Renal cortical epithelial cell (primary cell): ENCODE measurements at regions not wholly inside any gene's neighbourhood (a gene's known extent, or its start where the extent isn't known, plus 50 kb on each side); places are given as distances from the start of the nearest gene placed in this dataset.

Source experiments
- DNase-seq: peaks from one replicate; pipeline ENCODE4 v3.0.0-alpha.2; 2011; ENCODE audit warnings: low read depth

DNA sequence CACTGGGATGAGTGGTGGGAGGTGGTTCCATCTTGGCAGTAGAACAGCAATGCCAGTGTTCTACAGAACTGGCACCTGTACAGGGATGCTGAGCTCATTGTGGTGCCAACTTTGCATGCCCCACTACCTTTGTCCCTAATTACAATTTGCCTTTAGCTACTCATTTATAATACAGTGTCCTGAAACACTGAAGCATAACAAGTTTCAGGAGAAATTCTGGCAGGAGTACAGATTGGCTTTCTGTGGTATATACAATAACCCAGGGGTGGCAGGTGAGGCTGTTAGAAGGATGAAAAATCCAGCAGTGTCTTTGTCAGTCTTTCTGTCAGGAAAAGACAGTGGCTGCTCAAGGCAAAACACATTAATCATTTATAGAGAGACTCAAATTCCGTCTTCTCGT, 240.3 kb downstream of the FAM76B start:
- peak; percentile 69 for DNase-seq

GRCh38 chr11:95548416-95548815, 241.2 kb downstream of the FAM76B start:
- DNase-seq, result no peak

DNA sequence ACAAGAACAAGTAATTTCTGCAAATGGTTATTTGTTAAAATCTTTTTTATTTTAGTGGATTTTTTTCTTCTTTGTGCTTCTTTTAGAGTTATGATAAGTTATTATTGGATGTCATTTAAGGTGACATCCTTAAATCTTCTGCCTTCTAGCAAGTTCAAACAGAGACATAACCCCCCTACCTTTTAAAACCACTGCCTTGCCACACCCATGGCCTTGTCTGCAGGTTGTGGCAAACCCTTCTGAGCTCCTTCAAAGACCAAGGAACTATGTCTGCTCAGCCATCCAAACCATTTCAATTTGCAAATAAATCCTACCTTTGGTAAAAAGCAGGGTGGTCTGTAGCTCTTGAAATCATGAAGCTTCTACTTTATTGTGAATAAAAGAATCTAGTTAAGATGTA, 241.6 kb downstream of the FAM76B start:
- no peak for DNase-seq

- DNase-seq, result peak; percentile 17
Measured at GRCh38 chr11:95547186-95547585, 242.4 kb downstream of the FAM76B start.

- DNase-seq, result no peak
Measured at GRCh38 chr11:95545116-95545875, 244.3 kb downstream of the FAM76B start.

- no peak for DNase-seq
Measured at GRCh38 chr11:95544095-95544856, 245.3 kb downstream of the FAM76B start.

- no peak for DNase-seq
Measured at GRCh38 chr11:95542868-95543551, 246.6 kb downstream of the FAM76B start.

GRCh38 chr11:95541715-95542114, 247.9 kb downstream of the FAM76B start:
- no peak for DNase-seq

- DNase-seq, result no peak
Measured at GRCh38 chr11:95536047-95536690, 253.4 kb downstream of the FAM76B start.

- DNase-seq, result no peak
Measured at GRCh38 chr11:95534809-95535208, 254.8 kb downstream of the FAM76B start.

- no peak for DNase-seq
Measured at GRCh38 chr11:95534226-95534625, 255.4 kb downstream of the FAM76B start.

GRCh38 chr11:95531116-95531515, 258.5 kb downstream of the FAM76B start:
- no peak for DNase-seq

DNA sequence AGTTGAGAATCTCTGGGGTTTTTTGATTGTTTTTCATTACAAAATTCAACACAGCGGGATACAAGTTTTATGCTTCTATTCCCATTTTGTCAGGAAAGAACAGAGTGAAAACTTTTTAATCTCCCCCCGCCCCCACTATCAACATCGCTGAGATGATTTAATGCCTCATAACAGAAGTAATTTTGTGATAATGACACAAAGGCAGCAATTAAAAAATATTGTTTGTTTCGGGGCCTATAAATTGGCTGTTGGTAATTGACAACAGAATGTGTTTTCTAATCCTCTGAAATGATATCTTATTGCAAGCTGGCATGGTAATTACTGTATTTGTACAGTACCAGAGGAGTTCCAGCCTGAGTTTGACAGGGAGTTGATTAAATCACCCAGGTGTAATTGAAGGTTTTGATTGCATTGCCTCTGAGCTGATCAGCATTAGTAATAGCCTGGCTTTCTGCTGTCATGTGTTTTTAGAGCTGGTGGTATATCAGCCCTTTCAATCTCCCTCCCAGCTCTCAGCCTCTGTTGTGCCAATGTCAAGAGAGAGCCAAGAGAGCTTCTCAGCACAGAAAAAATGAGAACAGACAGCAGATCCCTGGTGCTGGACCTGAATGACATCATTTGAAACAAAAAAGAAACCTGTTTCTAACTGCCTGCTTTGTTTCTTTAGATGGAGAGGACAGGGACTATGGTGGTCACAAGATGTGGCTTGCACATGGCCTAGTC, 265.1 kb downstream of the FAM76B start:
- no peak for DNase-seq

DNA sequence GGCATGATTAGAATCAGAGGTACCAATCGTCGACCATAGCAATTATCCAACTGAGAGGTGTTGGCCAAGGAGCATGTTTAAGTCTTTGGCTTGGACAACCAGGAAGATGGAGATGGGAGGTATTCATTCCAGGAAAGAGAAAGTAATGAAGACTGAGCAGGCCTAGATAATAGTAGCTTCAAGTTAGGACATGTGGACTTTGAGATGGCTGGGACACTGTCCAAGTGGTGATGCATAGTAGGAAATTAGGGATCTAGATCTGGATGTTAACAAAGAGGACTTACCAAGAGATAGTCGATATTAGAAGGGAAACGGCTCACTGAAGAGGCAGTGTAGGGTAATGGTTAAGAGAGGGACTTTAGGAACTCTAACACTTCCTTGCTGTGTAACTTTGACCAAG, 266.7 kb downstream of the FAM76B start:
- DNase-seq, result peak; percentile 28

DNA sequence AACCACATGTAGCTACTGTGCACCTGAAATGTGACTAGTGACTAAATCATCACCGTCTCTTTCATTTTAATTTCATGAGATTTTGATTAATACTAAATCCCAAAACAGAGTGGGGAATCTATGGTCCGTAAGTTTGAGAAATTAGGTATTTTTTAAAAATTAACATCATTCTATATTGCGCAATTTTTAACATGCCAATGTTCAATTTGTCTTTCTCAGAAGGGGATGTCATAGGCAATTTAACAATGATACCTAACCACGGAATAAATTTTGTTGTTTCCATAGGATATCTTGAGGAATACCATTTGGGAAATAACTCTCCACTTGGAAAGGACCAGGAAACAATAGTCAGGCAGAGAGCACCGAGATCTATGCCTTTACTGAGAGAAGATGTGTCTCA, 267.7 kb downstream of the FAM76B start:
- DNase-seq, result no peak

DNA sequence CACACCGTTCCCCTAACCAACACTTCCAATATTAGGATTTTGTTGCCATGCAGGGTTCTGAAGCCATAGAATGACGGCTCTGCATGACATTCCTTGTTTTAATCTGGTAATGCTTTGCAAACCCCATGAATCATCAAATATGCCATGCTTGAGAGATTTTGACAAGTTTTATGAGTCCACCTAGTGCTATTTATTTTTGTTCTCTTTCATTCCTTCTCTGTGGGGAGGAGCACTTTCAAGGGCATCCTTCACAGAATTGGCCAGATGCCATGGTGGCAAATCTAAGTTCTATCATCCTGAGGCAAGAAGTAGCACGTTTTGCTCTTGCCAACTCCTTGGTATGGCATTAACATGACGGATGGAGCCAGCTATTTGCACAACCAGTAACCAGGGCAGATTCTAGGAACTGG, 268.4 kb downstream of the FAM76B start:
- DNase-seq, result peak; percentile 95

DNA sequence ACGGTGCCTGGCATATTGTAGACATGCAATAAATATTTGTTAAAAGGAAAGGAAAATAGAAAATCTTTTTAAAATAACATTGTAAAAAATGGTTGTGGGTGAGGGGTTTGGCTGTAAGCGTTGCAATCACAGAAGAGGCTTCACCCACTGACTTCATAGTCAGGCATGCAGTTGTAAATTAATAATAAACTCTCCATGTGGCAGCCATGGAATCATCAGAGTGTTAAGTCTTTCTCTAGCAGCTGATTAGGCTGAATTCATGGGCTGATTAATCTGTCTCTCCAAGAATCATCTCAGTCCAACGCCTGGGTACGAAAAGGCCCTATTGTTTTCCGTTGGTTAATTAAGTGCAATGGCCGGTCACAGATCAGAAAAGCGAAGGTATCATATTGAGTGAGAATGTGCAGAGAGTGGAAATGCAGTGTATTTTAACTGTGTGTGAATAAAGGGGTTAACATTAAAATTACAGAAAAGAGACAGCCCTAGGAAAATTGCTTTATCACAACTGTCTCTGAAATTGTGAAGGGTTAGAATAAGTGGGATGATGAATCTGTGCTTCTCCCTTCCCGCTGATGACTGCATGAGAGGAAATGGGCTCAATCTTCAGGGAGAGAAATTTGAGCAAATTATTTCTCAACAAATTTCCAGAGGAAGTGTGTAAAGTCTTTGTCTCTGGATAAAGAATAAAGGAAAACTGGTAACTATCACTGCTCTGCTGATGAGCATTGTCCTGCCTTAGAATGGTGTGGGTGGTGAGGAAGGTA, 269.0 kb downstream of the FAM76B start:
- DNase-seq, result peak; percentile 61

GRCh38 chr11:95519912-95520311, 269.7 kb downstream of the FAM76B start:
- DNase-seq, result no peak

DNA sequence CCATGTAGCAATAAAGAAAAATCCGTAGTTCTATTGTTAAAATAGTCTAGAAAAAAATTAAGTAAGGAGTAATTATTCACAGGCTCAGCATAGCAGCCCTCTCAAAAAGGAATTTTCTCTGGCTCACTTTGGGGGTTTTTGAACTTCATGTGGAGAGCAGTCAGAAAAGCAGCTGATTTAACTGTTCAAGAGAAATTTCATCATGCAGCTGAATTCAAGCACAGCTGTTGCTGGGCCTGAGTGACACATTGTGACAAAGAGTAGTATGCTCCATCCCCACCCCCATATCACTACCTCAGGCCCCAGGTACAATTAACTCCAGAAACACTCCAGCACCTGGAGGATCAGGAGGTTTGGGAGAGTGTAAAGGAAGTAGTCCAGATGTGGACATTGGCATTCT, 272.1 kb downstream of the FAM76B start:
- no peak for DNase-seq

DNA sequence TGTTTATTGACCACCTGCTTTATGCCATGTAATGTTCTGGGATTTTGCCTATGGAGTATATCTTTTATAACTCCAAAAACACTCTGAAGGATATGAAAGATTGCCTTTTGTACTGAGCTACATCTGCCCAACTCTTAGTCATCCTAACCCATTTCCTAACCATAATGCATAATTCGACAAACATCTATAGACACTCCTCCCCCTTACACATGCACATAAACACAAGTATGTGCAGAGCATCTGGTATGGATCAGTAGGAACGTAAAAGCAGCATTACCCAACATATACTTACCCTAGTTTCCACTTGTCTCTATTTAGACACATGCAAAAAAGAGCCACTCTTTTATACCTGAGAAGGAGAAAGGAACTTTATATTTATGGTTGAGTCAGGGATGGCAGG, 272.8 kb downstream of the FAM76B start:
- no peak for DNase-seq

DNA sequence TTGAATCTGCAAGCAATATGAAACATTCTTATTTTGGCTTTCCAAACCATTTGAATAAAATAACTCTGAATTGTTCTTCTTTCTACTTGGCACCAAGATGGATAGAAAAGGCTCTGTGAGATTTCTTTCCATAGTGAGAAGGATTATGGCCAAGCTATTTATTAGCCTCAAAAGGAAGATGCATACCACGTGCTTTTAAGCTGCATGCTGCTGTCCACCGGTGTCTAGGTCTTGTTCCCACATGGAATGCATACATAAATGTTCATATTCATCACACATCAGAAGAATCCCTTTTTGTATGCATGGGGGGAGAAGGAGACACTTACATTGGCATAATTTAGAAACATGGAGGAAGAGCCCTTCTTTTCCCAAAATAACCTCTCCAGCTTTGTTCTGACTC, 273.4 kb downstream of the FAM76B start:
- no peak for DNase-seq
